CD4-positive, alpha-beta T cell treated with Interleukin-17A for 4 hours (primary cell): ENCODE measurements at regions not wholly inside any gene's neighbourhood (a gene's known extent, or its start where the extent isn't known, plus 50 kb on each side); places are given as distances from the start of the nearest gene placed in this dataset.
"Not testable (repeated sequence)": the region's sequence is repeated elsewhere in the genome, so short reads cannot be mapped to it uniquely, and the experiment has no call there.

Experiments used
- DNase-seq: peaks from one replicate; pipeline ENCODE4 v3.0.0-alpha.2; 2020; ENCODE audit warnings: mixed read lengths

DNA sequence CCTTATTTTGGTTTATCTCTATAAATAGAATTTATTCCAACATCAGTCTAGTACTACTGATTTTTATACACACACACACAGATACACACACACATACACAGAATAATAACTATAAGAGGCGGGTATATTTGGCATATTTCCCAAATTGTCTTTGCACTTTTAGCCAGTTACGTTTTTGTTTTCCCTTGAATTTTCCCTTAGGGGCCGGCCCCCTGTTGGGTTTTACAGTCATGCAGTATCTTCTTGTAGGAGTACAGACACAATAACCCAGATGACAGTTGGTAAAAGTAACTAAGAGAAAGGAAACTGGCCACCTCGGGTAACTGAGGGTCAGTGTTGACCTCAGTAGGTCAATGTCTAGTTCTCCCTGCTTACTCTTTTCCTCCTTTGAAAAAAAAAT lies 50.9 kb downstream of the DISP1 start:
- DNase-seq: no peak

DNA sequence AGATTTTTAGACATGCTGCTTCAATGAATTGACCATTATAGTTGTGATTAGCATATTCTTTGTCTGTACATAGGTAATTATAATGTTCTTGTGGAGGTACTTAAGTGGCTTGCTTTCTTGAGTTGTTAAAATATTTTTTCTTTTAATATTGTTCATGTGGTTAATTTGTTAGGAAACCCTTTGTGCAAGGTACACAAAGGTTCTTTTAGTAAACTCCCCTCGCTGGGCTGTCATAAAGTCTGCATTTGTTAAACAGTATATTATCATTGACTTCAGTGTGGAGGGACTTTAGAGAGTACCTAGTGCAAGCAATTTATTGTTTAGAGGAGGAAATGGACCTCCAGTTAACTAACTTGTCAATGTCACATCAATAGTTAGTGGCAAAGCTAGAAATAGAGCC lies 52.5 kb downstream of the DISP1 start:
- no peak for DNase-seq

DNA sequence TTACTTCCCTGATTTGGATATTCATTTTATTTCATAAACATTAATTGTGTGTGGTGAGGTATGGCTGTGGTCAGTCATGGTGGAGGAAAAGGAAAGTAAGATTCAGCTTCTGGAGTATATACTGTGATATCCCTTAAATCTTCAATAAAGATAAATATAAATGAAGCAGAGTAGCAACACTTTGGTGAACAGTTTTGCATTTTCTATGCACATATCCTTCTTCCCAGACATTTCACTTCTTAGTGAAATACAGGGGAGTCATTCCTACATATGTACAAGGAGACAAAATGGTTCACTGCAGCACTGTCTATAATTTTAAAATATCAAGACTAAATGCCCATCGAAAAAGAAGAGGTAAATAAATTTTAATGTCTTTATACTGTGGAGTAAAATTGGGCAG lies 61.3 kb downstream of the DISP1 start:
- DNase-seq: no peak

DNA sequence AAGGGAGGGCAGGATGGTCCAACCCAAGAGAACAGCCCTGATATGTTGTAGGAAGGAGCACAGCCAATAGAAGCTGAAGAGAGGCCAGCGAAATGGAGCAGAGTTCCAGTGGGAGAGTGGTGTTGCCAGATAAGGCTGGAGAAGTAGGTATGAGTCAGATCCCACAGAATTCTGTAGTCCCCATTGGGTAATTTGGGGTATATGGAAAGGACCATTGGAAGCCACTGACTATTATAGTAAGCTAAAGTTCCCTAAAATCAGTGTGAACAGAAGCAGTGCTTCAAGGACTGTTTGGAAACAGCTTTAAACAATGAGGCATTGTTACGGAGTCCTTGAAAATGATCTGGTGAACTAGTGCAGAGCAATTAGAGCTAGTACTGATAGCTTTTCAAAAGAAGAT lies 63.0 kb downstream of the DISP1 start:
- no peak for DNase-seq

DNA sequence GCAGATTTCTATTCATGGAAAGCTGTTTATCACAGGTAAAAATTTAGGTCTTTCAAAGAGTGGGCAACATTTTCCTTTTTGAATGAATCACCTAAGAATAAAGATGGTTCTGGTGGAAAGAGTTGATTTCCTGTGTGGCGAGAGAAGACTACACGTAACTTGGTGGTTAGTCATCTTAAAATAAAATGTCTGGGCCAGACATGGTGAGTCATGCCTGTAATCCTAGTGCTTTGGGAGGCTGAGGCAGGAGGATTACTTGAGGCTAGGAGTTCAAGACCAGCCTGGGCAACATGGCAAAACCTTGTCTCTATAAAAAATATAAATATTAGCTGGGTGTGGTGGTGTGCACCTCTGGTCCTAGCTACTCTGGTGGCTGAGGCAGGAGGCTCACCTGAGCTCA lies 65.7 kb downstream of the DISP1 start:
- DNase-seq: no peak

DNA sequence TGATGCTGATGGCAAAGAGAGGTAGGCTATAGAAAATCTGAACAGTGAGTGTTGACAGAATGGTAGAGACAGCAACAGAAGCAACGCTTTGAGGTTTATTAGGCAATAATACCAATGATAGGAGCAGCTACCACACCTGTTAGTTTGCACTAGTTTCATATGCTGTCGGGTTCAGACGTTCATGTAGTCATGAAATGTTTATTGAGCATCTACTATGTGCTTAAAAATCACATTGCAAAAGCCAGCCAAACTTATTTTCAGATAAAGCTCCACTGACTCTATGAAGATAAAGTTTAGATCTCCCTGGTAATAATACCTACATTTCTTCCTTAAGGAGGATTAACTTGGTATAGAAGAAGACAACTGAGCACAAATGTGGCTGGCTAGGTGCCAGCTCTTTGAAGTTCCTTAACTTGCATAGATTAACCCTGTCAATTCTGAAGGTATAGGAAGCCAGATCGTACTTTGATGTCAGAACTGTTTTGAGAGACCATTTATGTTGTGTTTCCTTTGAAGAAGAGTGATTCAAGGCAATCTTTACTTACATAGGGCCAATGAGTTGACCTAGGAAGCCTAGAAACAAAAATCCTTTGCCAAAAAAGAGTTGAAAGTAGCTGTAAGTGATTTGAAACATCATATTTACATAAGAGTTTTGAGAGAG lies 71.5 kb downstream of the DISP1 start:
- peak; percentile 36 for DNase-seq

DNA sequence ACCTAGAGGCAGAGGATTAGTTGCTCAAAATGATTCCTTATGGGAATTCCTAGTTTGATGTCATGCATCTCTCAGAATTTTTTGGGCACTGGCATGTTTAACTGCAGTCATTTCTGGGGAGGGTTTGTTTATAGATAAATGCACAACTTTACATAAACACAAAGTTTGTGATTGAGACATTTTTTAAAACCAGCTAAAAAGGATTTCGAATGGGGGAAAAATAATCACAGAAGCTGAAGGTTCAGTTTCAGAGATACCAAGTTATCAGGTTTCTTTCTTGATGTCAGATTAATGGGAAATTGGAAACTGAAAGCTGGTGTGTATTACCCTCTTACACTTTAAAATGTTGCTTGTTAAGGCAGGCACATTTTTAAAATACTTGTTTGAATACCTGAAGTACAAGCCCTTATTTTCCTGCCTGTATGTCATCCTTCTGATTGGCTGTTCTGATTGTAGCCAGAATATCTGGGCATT lies 72.1 kb downstream of the DISP1 start:
- no peak for DNase-seq

DNA sequence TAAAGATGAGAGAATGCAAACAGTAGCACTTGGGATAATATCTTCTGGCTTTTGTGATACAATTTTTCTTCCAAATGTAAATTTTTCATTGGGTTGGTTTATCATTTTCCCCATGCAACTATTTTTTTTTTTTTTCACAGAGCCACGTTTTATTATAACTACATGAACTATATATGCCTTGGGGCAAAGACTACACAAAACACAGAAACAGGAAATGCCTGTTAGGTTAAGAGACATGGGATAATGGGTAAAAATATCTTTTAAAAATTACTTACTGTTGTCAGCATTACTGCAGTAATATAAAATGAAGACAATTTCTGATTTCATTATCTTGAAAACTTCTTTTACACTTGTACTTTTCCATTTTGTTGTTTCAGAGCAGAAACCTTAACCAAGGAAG lies 74.6 kb downstream of the DISP1 start:
- DNase-seq: no peak

DNA sequence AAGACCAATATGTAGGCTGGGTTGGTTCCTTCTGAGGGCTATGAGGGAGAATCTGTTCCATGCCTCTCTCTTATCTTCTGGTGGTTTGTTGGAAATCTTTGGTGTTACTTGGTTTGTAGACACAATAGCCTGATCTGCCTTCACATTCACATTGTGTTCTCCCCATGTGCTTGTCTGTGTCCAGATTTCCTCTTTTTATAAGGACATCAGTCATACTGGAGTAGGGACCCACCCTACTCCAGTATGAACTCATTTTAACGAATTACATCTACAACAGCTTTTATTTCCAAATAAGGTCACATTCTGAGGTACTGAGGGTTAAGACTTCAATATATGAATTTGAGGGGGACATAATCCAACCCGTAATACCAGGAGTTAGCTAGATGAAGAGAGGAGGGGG lies 75.9 kb downstream of the DISP1 start:
- DNase-seq: no peak

DNA sequence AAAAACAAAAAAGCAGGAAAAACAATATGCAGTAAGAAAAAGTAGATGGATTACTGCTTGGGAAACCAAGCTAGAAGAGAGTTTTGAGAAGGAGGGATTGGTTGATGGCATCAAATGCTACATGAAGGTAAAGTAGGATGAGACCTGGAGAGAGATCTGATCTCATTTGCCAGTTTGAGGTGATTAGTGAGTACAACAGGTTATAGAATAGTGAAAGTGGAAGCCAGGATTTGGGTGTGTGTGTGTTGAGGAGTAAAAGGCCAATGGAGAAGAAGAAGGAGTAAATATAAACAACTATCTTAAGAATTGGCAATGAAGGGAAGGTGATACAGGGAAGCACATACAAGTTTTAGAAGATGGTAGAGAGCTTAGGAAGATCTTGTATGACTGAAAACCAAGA lies 76.7 kb downstream of the DISP1 start:
- no peak for DNase-seq

DNA sequence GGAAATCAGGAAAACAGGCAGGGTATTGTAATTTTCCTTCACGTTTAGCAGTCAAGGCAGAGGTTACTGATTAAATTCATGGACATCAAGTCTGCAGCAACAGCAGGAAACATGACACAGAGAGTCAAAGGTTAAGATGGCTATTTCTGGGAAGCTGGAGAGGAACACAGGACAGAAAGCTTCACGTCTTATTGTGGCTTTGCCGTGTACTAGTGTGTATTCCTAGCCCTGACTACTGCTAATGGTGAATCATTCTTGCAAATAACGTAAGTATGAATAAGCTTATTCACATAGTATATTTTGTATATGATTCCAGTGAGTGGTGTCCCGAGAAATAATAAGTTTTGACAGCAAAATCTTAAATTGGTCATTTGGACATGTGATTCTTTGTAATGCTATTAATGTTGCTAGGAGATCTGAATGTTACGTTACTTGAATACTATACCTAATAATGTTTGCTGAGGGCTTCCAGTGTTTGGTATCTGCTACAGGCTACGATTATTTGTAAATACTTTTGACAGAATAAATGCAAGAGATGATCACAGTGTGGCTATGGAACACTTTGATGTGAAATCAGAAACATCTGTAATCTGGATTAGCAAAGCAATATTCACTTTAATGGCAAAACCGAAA lies 77.4 kb downstream of the DISP1 start:
- DNase-seq: no peak

DNA sequence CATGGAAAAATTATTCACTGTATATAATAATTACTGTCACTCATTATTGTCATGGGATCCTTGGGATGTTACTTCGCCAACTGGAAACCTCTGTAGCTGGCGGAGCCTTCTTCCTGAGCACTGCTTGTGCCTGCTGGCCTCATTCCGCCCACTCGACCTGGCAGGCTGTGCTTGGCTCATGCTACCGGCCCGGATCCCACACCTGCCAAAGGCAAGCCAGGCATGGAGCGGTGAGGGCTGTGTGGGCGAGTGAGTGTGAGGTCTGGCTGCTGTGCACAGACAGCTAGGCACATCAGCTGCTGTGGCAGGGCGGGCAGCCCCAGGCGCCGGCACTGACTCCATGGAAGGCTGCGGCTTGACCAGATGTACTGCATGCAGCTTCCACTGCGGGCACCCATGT lies 78.4 kb downstream of the DISP1 start:
- no peak for DNase-seq

DNA sequence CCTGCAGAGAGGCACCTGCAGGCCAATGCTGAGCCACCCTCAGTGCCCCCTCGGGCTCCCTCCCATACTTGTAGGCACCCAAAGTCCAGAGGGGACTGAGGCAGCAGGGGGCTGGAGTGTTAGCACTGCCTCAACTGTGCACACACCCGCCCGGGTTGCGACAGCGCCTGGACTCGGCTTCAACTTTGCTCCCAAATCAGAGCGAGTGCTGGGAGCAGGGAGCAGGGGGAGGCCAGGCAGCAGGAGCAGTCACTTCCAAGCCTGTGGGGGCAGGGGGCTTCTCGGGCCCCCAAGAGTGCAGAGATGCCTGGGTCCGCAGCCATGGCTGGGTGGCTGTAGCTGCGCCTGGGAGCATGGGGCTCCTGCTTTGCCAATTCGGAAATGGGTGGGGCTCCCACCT lies 79.5 kb downstream of the DISP1 start:
- DNase-seq: no peak

DNA sequence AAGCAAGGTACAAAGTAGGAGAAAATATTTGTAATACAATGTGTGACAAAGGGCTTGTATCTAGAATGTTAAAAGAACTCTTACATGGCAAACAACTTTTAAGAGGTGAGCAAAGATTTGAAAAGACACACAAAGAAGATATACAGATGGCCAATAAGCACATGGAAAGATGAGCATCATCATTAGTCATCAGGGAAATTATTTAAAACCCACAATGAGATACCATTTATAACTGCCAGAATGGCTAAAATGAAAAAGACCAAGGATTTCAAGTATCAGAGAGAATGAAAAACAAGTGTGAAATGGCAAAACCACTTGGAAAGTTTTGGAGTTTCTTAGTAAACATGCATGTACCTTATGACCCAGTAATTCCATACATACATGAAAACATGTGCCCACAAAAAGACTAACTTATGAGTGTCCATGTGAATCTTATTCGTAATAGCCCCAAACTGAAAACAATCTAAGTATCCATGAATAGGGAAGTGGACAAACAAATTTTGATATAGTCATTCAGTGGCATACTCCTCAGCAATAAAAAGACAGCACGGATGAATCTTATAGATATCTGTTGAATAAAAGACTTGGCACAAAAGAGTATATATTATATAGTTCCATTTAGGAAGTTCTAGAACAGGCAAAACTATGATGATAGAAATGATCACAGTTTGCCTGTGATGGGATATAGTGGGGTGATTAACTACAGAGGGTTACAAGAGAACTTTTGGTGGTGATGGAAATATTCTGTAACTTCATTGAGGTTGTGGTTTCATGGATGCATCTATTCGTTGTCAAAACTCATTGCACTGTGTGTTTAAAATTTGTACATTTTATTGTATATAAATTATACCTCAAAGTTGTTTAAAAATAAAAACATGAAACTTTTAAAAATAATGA lies 82.0 kb downstream of the DISP1 start:
- no peak for DNase-seq

DNA sequence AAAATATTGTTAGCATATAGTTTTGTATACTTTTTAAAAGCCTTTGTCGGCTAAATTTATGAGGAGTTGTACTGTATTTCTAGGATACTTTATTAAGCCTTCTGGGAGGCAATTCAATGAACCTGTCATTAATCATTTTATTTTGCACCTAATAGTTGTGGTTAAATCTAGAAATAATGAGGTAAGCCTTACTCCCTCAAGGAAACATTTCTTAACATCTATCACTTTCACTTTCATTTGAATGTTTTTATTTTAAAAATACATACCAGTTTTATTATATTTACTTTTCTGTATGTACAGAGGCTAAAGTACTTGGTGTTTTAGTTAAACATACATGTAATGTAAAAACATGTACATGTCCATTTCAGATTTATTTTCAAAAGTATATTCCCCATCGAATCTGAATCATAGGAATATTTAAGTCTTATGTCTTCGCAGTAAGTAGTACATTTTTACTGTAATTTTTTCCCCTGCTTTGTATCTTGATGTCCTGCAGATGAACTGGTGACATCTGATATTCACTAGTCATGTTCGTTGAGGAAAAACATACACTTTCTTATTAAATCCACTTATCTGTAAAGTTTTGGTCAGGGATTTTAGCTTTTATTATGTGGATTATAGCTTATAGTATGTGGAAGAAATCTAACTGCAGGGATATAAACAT lies 82.8 kb downstream of the DISP1 start:
- no peak for DNase-seq

DNA sequence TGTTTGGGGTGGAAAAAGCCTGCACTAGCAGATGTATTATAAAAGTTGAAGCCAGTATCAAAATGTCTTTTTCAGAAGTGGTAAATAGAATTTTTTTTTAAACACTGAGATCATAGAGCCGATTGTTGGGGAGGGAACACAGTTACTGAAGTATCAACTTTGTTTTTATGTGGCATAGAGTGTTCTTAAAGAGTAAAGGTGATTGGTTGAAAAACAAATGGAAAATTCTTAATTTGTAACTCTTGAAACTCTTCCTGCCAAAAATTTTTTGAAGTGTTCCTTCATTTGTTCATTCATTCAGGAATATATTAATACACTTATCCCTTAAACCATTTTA lies 83.3 kb downstream of the DISP1 start:
- no peak for DNase-seq

DNA sequence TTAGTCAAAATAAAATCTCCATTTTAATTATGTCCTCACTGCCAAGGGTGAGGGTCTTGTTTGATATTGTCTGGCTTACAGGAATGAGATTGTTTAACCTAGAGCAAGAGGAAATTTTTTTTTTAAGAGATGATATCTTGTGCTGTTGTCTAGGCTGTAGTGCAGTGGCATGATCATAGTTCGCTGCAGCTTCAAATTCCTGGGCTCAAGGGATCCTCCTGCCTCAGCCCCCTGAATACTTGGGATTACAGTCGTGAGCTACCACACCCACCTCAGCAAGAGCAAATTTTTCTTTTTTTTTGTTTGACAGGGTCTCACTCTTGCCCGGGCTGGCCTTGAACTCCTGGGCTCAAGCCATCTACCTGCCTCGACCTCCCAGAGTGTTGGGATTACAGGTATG lies 84.6 kb downstream of the DISP1 start:
- no peak for DNase-seq

DNA sequence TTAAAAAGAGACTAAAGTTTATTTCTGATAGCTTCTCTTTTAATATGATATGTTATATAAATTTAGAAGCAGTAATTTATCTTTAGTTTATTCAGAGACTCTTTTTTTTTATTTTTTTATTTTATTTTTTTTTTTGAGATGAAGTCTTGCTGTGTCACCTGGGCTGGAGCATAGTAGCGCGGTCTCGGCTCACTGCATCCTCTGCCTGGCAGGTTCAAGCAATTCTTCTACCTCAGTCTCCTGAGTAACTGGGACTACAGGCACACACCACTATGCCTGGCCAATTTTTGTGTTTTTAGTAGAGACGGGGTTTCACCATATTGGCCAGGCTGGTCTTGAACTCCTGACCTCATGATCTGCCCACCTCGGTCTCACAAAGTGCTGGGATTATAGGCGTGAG lies 89.6 kb downstream of the DISP1 start:
- DNase-seq: no peak

DNA sequence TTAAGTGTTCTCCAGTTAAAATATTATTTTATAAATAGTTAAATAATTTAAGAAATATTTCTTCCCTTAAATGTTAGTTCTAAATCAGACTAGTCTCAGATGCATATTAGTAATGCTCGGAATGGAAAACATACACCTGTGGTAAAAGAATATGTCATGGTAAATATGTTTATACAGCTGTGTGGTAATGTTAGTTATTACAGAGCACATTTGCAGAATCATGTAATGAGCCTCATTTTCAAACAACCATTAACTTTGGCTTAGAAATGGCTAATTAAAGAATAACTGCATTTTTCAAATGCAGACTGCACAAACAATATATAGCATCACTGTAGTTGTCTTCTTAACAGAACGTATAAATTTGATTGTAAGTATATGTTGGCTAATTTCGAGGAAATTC lies 90.3 kb downstream of the DISP1 start:
- DNase-seq: no peak

DNA sequence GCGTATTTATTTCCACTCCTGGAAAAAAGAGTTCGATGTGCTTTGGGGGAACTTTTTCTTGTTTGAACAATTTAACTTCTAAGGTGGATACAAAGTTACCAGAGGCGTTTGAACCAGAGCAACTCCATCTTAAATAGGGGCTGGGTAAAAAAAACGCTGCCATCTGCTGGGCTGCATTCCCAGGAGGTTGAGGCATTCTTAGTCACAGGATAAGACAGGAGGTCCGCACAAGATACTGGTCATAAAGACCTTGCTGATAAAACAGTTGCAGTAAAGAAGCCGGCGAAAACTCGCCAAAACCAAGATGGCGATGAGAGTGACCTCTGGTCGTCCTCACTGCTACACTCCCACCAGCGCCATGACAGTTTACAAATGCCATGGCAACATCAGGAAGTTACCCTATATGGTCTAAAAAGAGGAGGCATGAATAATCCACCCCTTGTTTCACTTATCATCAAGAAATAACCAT lies 91.5 kb downstream of the DISP1 start:
- not testable (repeated sequence) for DNase-seq

DNA sequence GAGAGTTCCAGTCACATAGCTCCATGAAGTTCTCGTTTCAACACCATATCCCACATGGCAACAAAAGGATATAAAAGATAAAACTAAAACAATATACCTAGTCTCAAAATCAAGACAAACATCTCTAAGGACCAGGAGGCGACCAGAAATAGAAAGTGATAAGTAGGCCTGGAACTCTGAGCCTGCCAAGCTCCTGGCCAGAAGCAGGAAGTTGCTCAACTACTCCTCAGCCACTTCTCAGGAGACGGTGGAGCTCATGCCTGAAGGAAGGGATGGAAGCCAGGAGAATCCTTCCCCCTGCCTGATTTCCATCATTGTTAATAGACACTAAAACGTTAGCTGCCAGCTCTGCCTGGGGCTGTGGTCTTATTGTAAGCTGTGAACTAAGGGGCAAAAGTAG lies 94.7 kb downstream of the DISP1 start:
- no peak for DNase-seq

DNA sequence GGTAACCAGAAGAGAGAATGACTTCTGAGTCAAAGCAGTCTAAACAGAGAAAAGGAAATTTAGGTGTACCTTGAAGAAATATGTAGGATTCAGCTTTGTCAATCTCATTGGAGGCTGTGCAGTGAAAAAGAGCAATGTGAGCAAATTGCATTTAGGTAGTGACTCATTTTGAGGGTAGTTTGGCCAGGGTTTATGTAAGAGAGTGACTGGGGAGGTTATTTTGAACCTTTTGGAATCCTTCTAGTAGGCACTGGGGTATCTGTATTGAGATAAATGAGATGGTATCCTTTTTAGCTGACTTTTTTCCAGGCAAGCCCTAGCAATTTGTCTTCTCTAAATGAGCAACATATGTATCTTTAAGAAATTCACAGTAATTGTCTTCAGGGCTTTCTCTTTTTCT lies 95.9 kb downstream of the DISP1 start:
- DNase-seq: no peak

DNA sequence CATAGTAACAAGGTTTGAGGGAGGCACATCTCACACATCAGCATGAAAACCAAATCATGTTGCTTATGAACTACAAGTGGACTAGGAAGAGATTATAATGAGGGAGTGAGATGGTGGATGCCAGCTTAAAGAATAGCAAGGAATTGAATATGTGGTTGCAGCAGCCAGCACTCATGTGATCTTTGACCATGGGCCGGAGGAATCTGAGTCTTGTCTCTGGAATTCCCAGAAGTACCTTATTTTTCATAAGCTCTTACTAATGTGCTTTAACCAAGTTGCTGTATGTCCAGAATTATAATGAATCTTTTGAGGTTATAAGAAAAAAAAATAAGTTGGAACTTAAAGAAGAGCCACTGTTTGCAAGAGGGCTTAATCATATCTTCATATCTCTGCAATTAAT lies 97.0 kb downstream of the DISP1 start:
- no peak for DNase-seq

DNA sequence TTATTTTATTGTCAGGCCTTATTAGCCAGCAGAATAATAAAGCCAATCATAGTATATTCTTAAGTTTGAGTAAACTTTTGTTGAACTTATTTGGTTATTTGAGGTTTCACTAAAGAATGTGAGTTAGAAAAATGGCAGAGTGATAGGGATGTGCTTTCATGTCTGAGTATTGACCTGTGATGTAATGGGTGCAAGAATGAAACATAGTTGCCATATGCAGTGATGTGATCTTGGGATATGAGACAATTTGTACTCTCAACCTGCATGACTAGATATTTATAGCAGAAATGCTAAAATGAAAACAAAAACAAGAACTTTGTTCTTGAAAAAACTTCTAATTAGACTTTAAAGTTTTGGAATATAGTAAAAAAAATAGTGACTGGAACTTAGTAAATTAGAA lies 97.9 kb downstream of the DISP1 start:
- DNase-seq: no peak
